H1 (cell line): ENCODE measurements at regions not wholly inside any gene's neighbourhood (a gene's known extent, or its start where the extent isn't known, plus 50 kb on each side); places are given as distances from the start of the nearest gene placed in this dataset.

Experiments
- CHD7 ChIP-seq: fragments of 300-600 bp; sonication (generic); IDR thresholded peaks from 2 replicates; pipeline ENCODE4 v1.7.1; 2012; ENCODE audit warnings: low read length, moderate library complexity, mild to moderate bottlenecking, inconsistent platforms; ENCODE audit not compliant: insufficient replicate concordance
- CREB1 ChIP-seq: IDR thresholded peaks from 2 replicates; pipeline ENCODE4 v1.6.1; 2012; ENCODE audit warnings: inconsistent platforms
- FOSL1 ChIP-seq: IDR thresholded peaks from 2 replicates; pipeline ENCODE4 v1.6.1; 2011; ENCODE audit warnings: mild to moderate bottlenecking, low read depth, low read length, moderate library complexity; ENCODE audit not compliant: insufficient read depth
- SP4 ChIP-seq: IDR thresholded peaks from 2 replicates; pipeline ENCODE4 v1.6.1; 2012; ENCODE audit warnings: low read length, inconsistent platforms

- TF ChIP-seq CHD7 (no peak), CREB1 (no peak), SP4 (no peak), FOSL1 (no peak)
Observed at GRCh38 chr5:129163810-129164378, 69.3 kb downstream of the ISOC1 start (continued).
